HCT116 (cell line): ENCODE measurements at regions not wholly inside any gene's neighbourhood (a gene's known extent, or its start where the extent isn't known, plus 50 kb on each side); places are given as distances from the start of the nearest gene placed in this dataset.

Experiments
- ATAC-seq: fragments of 200-7000 bp; cut with Tn5 transposase; 2 replicates; pipeline ENCODE4 v1.9.1; 2020; ENCODE audit warnings: mild to moderate bottlenecking, moderate library complexity
- BruUV-seq: library from RNA; stranded (reverse); fragments of 400-500 nt; replicated peaks from 2 replicates; lab custom pipeline; 2021; lab: Mats Ljungman, UMichigan
- CTCF ChIA-PET: fragments of 300-600 bp; sonication (Branson Sonifier 250); formaldehyde crosslinking; loops from one replicate; lab custom pipeline; 2021; ENCODE audit warnings: antibody characterized with exemption; lab: Charles Lee
- POLR2A ChIA-PET: fragments of 300-600, 350-600 bp; sonication (Branson Sonifier 250); formaldehyde crosslinking; loops from one replicate; lab custom pipeline; 2021; ENCODE audit warnings: antibody characterized with exemption; lab: Charles Lee
- RAD21 ChIA-PET, 2 experiments: fragments of 300-600 bp; sonication (Branson Sonifier 250); formaldehyde crosslinking; loops; one replicate each; lab custom pipeline; 2023; ENCODE audit warnings: low total read pairs in 2 of 2; ENCODE audit not compliant: uncharacterized antibody in 2 of 2, unreplicated experiment in 2 of 2, low non-redundant PET in 1 of 2; lab: Charles Lee
- DNase-seq: peaks from one replicate; pipeline ENCODE4 v3.0.0-alpha.2; 2010; ENCODE audit warnings: low read depth, low spot score
- H2AFZ ChIP-seq: fragments of 200-600 bp; shearing (Covaris generic), sonication (generic); 2 replicates; pipeline ENCODE4 v1.6.1; 2017; ENCODE audit warnings: low read depth, mixed run types, mixed read lengths, antibody characterized with exemption, low read length; ENCODE audit not compliant: poor library complexity, severe bottlenecking
- H3K27ac ChIP-seq: 2 replicates; pipeline ENCODE4 v1.5.1; 2012; ENCODE audit warnings: low read depth, low read length
- H3K27me3 ChIP-seq: fragments of 200-600 bp; sonication (generic); 2 replicates; pipeline ENCODE4 v1.6.1; 2016; ENCODE audit warnings: mixed run types, low read length, mixed read lengths; ENCODE audit not compliant: insufficient read depth
- H3K36me3 ChIP-seq, 2 experiments: fragments of 200-500 bp in 1 of 2; fragments of 200-600 bp in 1 of 2; sonication (Bioruptor generic) in 1 of 2; sonication (generic) in 1 of 2; 2 replicates each; pipeline versions ENCODE4 v1.5.1 to v1.6.1; 2014 to 2016; ENCODE audit warnings: low read length in 2 of 2, inconsistent platforms in 1 of 2, mixed read lengths in 1 of 2, mixed run types in 1 of 2; ENCODE audit not compliant: insufficient read depth in 2 of 2, control insufficient read depth in 1 of 2
- H3K4me1 ChIP-seq, 2 experiments: fragments of 200-600 bp in 1 of 2; sonication (generic) in 1 of 2; 2 replicates each; pipeline versions ENCODE4 v1.5.1 to v1.6.1; 2012 to 2017; ENCODE audit warnings: low read length in 2 of 2, inconsistent platforms in 1 of 2, mild to moderate bottlenecking in 1 of 2, mixed read lengths in 1 of 2, mixed run types in 1 of 2, moderate library complexity in 1 of 2; ENCODE audit not compliant: insufficient read depth in 2 of 2, control insufficient read depth in 1 of 2
- H3K4me2 ChIP-seq: fragments of 200-600 bp; sonication (generic); 2 replicates; pipeline ENCODE4 v1.6.1; 2017; ENCODE audit warnings: mixed run types, low read length, mixed read lengths
- H3K4me3 ChIP-seq, 2 experiments: fragments of 200-600 bp in 1 of 2; sonication (generic) in 1 of 2; replicated peaks in 1 of 2; 2 replicates each; pipeline ENCODE4 v1.5.1; 2011 to 2016; ENCODE audit warnings: low read length in 2 of 2, control low read depth in 1 of 2, low read depth in 1 of 2, mild to moderate bottlenecking in 1 of 2, mixed read lengths in 1 of 2, mixed run types in 1 of 2
- H3K79me2 ChIP-seq: fragments of 200-600 bp; sonication (generic); 2 replicates; pipeline ENCODE4 v1.6.1; 2017; ENCODE audit warnings: mild to moderate bottlenecking, mixed run types, low read length, moderate library complexity, mixed read lengths; ENCODE audit not compliant: insufficient read depth
- H3K9ac ChIP-seq: fragments of 200-600 bp; sonication (generic); 2 replicates; pipeline ENCODE4 v1.6.1; 2016; ENCODE audit warnings: low read length, mixed read lengths
- H3K9me2 ChIP-seq: fragments of 200-600 bp; sonication (generic), shearing (Covaris generic); 2 replicates; pipeline ENCODE4 v1.6.1; 2017; ENCODE audit warnings: mixed run types, mild to moderate bottlenecking, moderate library complexity; ENCODE audit not compliant: insufficient read depth
- H3K9me3 ChIP-seq, 2 experiments: fragments of 200-500 bp in 1 of 2; fragments of 200-600 bp in 1 of 2; sonication (Bioruptor generic) in 1 of 2; sonication (generic) in 1 of 2; 2 replicates each; pipeline ENCODE4 v1.6.1; 2014 to 2017; ENCODE audit warnings: low read length in 2 of 2, mixed read lengths in 2 of 2, inconsistent platforms in 1 of 2, low read depth in 1 of 2, mild to moderate bottlenecking in 1 of 2, mixed run types in 1 of 2, moderate library complexity in 1 of 2; ENCODE audit not compliant: control insufficient read depth in 1 of 2, insufficient read depth in 1 of 2
- H4K20me1 ChIP-seq: fragments of 200-600 bp; sonication (generic), shearing (Covaris generic); 2 replicates; pipeline ENCODE4 v1.6.1; 2017; ENCODE audit warnings: mixed run types, mild to moderate bottlenecking, moderate library complexity; ENCODE audit not compliant: insufficient read depth
- CEBPB ChIP-seq: IDR thresholded peaks from 2 replicates; pipeline ENCODE4 v1.6.1; 2012; ENCODE audit warnings: low read depth
- ELF1 ChIP-seq: IDR thresholded peaks from 2 replicates; pipeline ENCODE4 v1.6.1; 2012; ENCODE audit warnings: low read depth, borderline replicate concordance
- JUND ChIP-seq: IDR thresholded peaks from 2 replicates; pipeline ENCODE4 v1.6.1; 2012
- RAD21 ChIP-seq: IDR thresholded peaks from 2 replicates; pipeline ENCODE4 v1.6.1; 2012; ENCODE audit warnings: low read depth, mild to moderate bottlenecking
- SIN3A ChIP-seq: IDR thresholded peaks from 2 replicates; pipeline ENCODE4 v1.6.1; 2012; ENCODE audit warnings: low read depth
- YY1 ChIP-seq: IDR thresholded peaks from 2 replicates; pipeline ENCODE4 v1.6.1; 2011; ENCODE audit warnings: low read length, low read depth, moderate library complexity, mild to moderate bottlenecking; ENCODE audit not compliant: insufficient replicate concordance; ENCODE audit errors: extremely low read depth
- ZFX ChIP-seq: fragments of 450-650 bp; IDR thresholded peaks from 2 replicates; pipeline ENCODE4 v1.6.1; 2017
- ZNF274 ChIP-seq: fragments of 200-500 bp; sonication (Bioruptor generic); IDR thresholded peaks from 2 replicates; pipeline ENCODE4 v1.6.1; 2014; ENCODE audit warnings: mild to moderate bottlenecking, low read depth, low read length, inconsistent platforms
- intact Hi-C: fragments of 100-400 bp; cut with micrococcal nuclease; formaldehyde crosslinking; loops from 2 replicates; pipeline ENCODE4 v1.10.0; 2022
- TF ChIP-seq, protein P1 (sequence below), 3 experiments: fragments of 200-600 bp in 1 of 3; sonication (generic) in 1 of 3; IDR thresholded peaks in 2 of 3; conservative IDR thresholded peaks in 1 of 3; 2 replicates each; pipeline ENCODE4 v1.5.1; 2012 to 2017; ENCODE audit warnings: low read depth in 2 of 3, low read length in 2 of 3, antibody characterized with exemption in 1 of 3, borderline replicate concordance in 1 of 3, control low read depth in 1 of 3, mild to moderate bottlenecking in 1 of 3, mixed read lengths in 1 of 3, mixed run types in 1 of 3, moderate library complexity in 1 of 3; ENCODE audit not compliant: insufficient read depth in 1 of 3

DNA sequence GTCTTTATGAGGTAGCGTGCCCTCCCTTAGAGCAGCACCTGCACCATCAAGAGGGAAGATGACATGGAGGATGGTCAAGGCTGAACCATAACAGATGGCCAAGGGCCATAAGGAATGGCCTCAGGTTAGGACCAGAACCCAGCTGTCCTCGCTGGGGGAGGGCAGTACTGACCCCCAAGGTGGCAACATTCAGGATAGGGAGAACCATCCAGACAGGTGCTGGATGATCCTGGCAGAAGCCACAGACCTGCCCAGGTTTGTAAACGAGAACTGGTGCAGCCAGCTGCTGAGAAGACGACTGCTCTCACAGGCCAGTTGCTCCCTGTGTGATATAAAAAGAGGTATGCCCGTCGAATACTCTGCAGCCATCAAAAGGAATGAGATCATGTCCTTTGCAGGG lies 320.4 kb downstream of the GLRX3 start (continued):
- TF ChIP-seq, protein P1, sequence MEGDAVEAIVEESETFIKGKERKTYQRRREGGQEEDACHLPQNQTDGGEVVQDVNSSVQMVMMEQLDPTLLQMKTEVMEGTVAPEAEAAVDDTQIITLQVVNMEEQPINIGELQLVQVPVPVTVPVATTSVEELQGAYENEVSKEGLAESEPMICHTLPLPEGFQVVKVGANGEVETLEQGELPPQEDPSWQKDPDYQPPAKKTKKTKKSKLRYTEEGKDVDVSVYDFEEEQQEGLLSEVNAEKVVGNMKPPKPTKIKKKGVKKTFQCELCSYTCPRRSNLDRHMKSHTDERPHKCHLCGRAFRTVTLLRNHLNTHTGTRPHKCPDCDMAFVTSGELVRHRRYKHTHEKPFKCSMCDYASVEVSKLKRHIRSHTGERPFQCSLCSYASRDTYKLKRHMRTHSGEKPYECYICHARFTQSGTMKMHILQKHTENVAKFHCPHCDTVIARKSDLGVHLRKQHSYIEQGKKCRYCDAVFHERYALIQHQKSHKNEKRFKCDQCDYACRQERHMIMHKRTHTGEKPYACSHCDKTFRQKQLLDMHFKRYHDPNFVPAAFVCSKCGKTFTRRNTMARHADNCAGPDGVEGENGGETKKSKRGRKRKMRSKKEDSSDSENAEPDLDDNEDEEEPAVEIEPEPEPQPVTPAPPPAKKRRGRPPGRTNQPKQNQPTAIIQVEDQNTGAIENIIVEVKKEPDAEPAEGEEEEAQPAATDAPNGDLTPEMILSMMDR (IDR thresholded peaks at IDR 0.05 in 2 of 3, conservative IDR thresholded peaks at IDR 0.05 in 1 of 3; ENCODE audit: borderline replicate concordance in 1 of 3, insufficient read depth in 1 of 3, low read depth in 2 of 3, low read length in 2 of 3), result no peak
- TF ChIP-seq JUND (no peak), SIN3A (no peak), ELF1 (no peak), RAD21 (no peak), CEBPB (no peak), ZFX (no peak)

GRCh38 chr10:130458509-130458908 lies 322.3 kb downstream of the GLRX3 start:
- no peak overlapping the region for H2AFZ ChIP-seq
- no peaks in the 10 kb centered on the region for H3K9me3 ChIP-seq
- no peaks in the 10 kb centered on the region for H3K36me3 ChIP-seq
- H4K20me1 ChIP-seq, result no peaks in the 10 kb centered on the region
- no peaks in the 10 kb centered on the region for H3K4me1 ChIP-seq
- ChIA-PET CTCF (no interaction called here), RAD21 (no interaction called here), POLR2A (no interaction called here)
- H3K4me2 ChIP-seq, result no peak overlapping the region
- DNase-seq (no peak), ATAC-seq (no peak)
- intact Hi-C loops, result no loop called here
- no peak overlapping the region for H3K27ac ChIP-seq
- H3K79me2 ChIP-seq, result no peaks in the 10 kb centered on the region
- no peak for TF ChIP-seq YY1
- TF ChIP-seq ZNF274, result no peak
- no peak for TF ChIP-seq ELF1
- H3K27me3 ChIP-seq, result no peaks in the 10 kb centered on the region
- no peak overlapping the region for H3K9ac ChIP-seq
- no TSS peak for BruUV-seq
- no peak overlapping the region for H3K4me3 ChIP-seq
- no peaks in the 10 kb centered on the region for H3K9me2 ChIP-seq
